ENCODE measurements at regions not wholly inside any gene's neighbourhood (a gene's known extent, or its start where the extent isn't known, plus 50 kb on each side); places are given as distances from the start of the nearest gene placed in this dataset.

DNA sequence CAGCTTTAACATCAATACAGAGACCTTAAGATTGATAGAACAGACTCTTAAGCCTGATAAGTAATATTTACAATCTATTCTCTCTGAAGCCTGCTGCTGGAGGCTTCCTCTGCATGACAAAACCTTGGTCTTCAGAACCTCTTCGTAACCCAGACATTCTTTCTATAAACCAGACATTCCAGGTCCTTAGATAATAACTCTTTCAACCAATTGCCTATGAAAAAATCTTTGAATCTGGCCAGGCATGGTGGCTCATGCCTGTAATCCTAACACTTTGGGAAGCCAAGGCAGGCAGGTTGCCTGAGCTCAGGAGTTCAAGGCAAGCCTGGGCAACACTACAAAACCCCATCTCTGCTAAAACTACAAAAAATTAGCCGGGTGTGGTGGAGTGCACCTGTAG is 327.8 kb downstream of the ENC1 start:
- H4K20me1 ChIP-seq (ENCODE audit: insufficient read depth, low read length): no peaks in the 10 kb centered on the region
- H3K9me3 ChIP-seq (ENCODE audit: insufficient read depth, low read length, severe bottlenecking): no peaks in the 10 kb centered on the region
- H3K79me2 ChIP-seq (ENCODE audit: insufficient read depth, low read length): no peaks in the 10 kb centered on the region
- H3K36me3 ChIP-seq (ENCODE audit: insufficient read depth, low read length): no peaks in the 10 kb centered on the region
- H3K4me1 ChIP-seq (ENCODE audit: insufficient read depth, low read length): no peaks in the 10 kb centered on the region
- TF ChIP-seq EZH2 (IDR thresholded peaks at IDR 0.05; ENCODE audit: borderline replicate concordance, low read depth, low read length, severe bottlenecking): no peak
- TF ChIP-seq CTCF (IDR thresholded peaks at IDR 0.05; ENCODE audit: borderline replicate concordance, extremely low read depth, low read length, poor library complexity, severe bottlenecking): no peak
- no peak overlapping the region for H2AFZ ChIP-seq (ENCODE audit: low read depth, low read length)
- no peak for DNase-seq
- no peaks in the 10 kb centered on the region for H3K27me3 ChIP-seq (ENCODE audit: insufficient read depth, low read length, poor library complexity)
- H3K27ac ChIP-seq (ENCODE audit: low read length): no peak overlapping the region
- H3K4me2 ChIP-seq (ENCODE audit: insufficient read depth, low read length): no peak overlapping the region
- H3K4me3 ChIP-seq (ENCODE audit: low read depth in 1 of 2, low read length in 2 of 2): no peak overlapping the region
- no peak for ATAC-seq (ENCODE audit: insufficient read depth, low read depth)
- no peak overlapping the region for H3K9ac ChIP-seq (ENCODE audit: low read depth, low read length)

DNA sequence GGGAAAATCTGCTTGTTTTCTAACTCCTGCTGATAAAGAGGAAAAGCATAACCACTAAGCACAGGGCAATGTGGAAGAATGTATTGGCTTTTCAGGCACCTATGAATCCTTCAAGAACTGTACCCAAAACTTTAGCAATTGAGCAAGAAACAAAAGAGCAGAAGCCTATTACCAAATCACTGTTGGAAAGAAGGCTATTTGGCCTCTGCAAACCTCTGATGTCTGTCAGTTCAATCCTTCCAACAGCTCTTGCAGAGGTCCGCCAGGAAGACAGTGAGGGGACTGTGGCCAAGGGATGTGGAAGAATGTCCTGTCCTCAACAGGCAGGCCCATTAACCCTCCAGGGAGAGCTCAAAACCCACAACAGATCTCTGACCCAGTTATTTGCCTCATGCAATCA is 328.6 kb downstream of the ENC1 start:
- Histone ChIP-seq H3K9ac (ENCODE audit: low read depth, low read length) (no peak overlapping the region), H3K4me2 (ENCODE audit: insufficient read depth, low read length) (no peak overlapping the region), H3K27ac (ENCODE audit: low read length) (no peak overlapping the region), H3K4me1 (ENCODE audit: insufficient read depth, low read length) (no peaks in the 10 kb centered on the region), H4K20me1 (ENCODE audit: insufficient read depth, low read length) (no peaks in the 10 kb centered on the region), H3K27me3 (ENCODE audit: insufficient read depth, low read length, poor library complexity) (no peaks in the 10 kb centered on the region), H3K9me3 (ENCODE audit: insufficient read depth, low read length, severe bottlenecking) (no peaks in the 10 kb centered on the region), H3K79me2 (ENCODE audit: insufficient read depth, low read length) (no peaks in the 10 kb centered on the region), H3K36me3 (ENCODE audit: insufficient read depth, low read length) (no peaks in the 10 kb centered on the region), H2AFZ (ENCODE audit: low read depth, low read length) (no peak overlapping the region), H3K4me3 (ENCODE audit: low read depth in 1 of 2, low read length in 2 of 2) (no peak overlapping the region)
- no peak for TF ChIP-seq EZH2 (IDR thresholded peaks at IDR 0.05; ENCODE audit: borderline replicate concordance, low read depth, low read length, severe bottlenecking)
- DNase-seq: no peak
- ATAC-seq (ENCODE audit: insufficient read depth, low read depth): no peak

GRCh38 chr5:74310997-74311930 is 329.3 kb downstream of the ENC1 start:
- Histone ChIP-seq H3K27ac (ENCODE audit: low read length) (no peak overlapping the region), H4K20me1 (ENCODE audit: insufficient read depth, low read length) (no peaks in the 10 kb centered on the region), H3K4me2 (ENCODE audit: insufficient read depth, low read length) (no peak overlapping the region), H3K9ac (ENCODE audit: low read depth, low read length) (no peak overlapping the region), H3K4me1 (ENCODE audit: insufficient read depth, low read length) (no peaks in the 10 kb centered on the region), H3K36me3 (ENCODE audit: insufficient read depth, low read length) (no peaks in the 10 kb centered on the region), H3K9me3 (ENCODE audit: insufficient read depth, low read length, severe bottlenecking) (no peaks in the 10 kb centered on the region), H2AFZ (ENCODE audit: low read depth, low read length) (no peak overlapping the region), H3K27me3 (ENCODE audit: insufficient read depth, low read length, poor library complexity) (no peaks in the 10 kb centered on the region), H3K4me3 (ENCODE audit: low read depth in 1 of 2, low read length in 2 of 2) (no peak overlapping the region), H3K79me2 (ENCODE audit: insufficient read depth, low read length) (no peaks in the 10 kb centered on the region)
- no peak for DNase-seq
- no peak for TF ChIP-seq CTCF (IDR thresholded peaks at IDR 0.05; ENCODE audit: borderline replicate concordance, extremely low read depth, low read length, poor library complexity, severe bottlenecking)
- TF ChIP-seq EZH2 (IDR thresholded peaks at IDR 0.05; ENCODE audit: borderline replicate concordance, low read depth, low read length, severe bottlenecking): no peak
- ATAC-seq (ENCODE audit: insufficient read depth, low read depth): no peak

DNA sequence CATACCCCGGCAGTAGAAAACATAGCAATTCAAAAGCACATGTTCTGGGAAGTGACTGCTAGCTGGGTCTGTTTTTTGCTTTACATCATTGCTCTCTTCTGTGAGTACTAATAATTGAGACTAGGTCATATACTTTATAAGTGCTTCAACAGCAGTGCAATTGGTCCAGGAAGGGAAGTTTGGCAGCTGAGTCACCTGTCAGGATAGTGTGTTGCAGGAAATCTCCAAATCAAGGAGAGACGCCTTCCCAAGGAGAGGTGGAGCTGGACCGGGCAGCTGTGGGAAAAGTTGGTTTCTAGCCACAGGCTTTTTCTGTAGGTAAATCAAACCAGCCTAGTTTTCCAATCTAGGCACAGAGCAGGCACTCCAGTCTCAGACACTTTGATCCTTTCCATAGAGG is 330.1 kb downstream of the ENC1 start:
- Histone ChIP-seq H3K9ac (ENCODE audit: low read depth, low read length) (no peak overlapping the region), H3K79me2 (ENCODE audit: insufficient read depth, low read length) (no peaks in the 10 kb centered on the region), H3K9me3 (ENCODE audit: insufficient read depth, low read length, severe bottlenecking) (no peaks in the 10 kb centered on the region), H3K4me3 (ENCODE audit: low read depth in 1 of 2, low read length in 2 of 2) (no peak overlapping the region), H3K27ac (ENCODE audit: low read length) (no peak overlapping the region), H3K4me1 (ENCODE audit: insufficient read depth, low read length) (no peaks in the 10 kb centered on the region), H3K36me3 (ENCODE audit: insufficient read depth, low read length) (no peaks in the 10 kb centered on the region), H2AFZ (ENCODE audit: low read depth, low read length) (no peak overlapping the region), H3K4me2 (ENCODE audit: insufficient read depth, low read length) (no peak overlapping the region), H3K27me3 (ENCODE audit: insufficient read depth, low read length, poor library complexity) (no peaks in the 10 kb centered on the region), H4K20me1 (ENCODE audit: insufficient read depth, low read length) (no peaks in the 10 kb centered on the region)
- DNase-seq (no peak), ATAC-seq (ENCODE audit: insufficient read depth, low read depth) (no peak)
- no peak for TF ChIP-seq CTCF (IDR thresholded peaks at IDR 0.05; ENCODE audit: borderline replicate concordance, extremely low read depth, low read length, poor library complexity, severe bottlenecking)
- TF ChIP-seq EZH2 (IDR thresholded peaks at IDR 0.05; ENCODE audit: borderline replicate concordance, low read depth, low read length, severe bottlenecking): no peak
